Tibial nerve (tissue), 4 donors: ENCODE measurements at regions not wholly inside any gene's neighbourhood (a gene's known extent, or its start where the extent isn't known, plus 50 kb on each side); places are given as distances from the start of the nearest gene placed in this dataset.

Source experiments
- CTCF ChIP-seq, 5 experiments: fragments of 200-600 bp in 3 of 5; fragments of 450-650 bp in 2 of 5; sonication (generic) in 3 of 5; IDR thresholded peaks; one replicate each; pipeline ENCODE4 v1.5.1; 2016 to 2019; ENCODE audit warnings: antibody characterized with exemption in 5 of 5, mild to moderate bottlenecking in 3 of 5, moderate library complexity in 2 of 5
- EP300 ChIP-seq, 2 donors: sonication (generic); formaldehyde crosslinking; IDR thresholded peaks; one replicate each; pipeline ENCODE4 v1.6.1; 2017; ENCODE audit warnings: antibody characterized with exemption in 2 of 2, mild to moderate bottlenecking in 1 of 2

DNA sequence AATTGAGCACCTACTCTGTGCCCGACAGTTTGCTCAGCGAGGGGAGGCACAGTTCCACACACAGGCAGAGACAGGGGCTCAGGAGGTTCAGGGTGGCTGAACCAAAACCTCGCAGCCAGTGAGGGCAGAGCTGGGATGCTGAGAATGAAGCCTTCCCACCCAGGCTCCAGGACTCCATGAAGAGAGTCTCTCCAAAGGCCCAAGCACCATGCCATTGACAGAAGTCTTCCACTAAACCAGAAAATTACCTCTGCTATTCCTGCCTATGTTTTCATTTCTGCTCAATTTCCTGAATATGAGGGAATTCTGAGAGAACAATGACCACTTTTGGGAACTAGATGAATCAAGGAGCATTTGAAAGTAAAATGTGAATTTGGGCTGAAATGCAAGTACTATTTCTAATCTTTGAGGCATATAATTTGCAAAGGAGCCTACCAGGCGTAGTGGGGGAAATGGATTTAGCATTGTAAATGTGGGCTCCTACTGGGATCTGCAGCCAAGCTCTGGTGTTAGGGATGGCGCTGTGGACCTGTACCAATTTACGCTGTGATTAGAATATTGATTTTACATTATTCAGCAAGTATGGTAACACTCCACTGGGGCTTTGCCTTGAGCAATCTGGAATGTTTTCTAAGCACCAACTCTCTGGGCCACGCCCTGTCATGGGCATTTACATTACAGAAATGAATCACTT is 91.9 kb downstream of the DRD1 start:
- TF ChIP-seq CTCF (IDR thresholded peaks at IDR 0.05) (no peak), EP300 (IDR thresholded peaks at IDR 0.05) (no peak)
